NCI-H2227 treated with DMSO at 0.1 percent for 48 hours (cell line): ENCODE measurements at regions not wholly inside any gene's neighbourhood (a gene's known extent, or its start where the extent isn't known, plus 50 kb on each side); places are given as distances from the start of the nearest gene placed in this dataset.
"Not testable (repeated sequence)": the region's sequence is repeated elsewhere in the genome, so short reads cannot be mapped to it uniquely, and the experiment has no call there.

Source experiments
- DNase-seq: peaks from one replicate; lab custom pipeline; 2025; lab: John Stamatoyannopoulos, UW

DNA sequence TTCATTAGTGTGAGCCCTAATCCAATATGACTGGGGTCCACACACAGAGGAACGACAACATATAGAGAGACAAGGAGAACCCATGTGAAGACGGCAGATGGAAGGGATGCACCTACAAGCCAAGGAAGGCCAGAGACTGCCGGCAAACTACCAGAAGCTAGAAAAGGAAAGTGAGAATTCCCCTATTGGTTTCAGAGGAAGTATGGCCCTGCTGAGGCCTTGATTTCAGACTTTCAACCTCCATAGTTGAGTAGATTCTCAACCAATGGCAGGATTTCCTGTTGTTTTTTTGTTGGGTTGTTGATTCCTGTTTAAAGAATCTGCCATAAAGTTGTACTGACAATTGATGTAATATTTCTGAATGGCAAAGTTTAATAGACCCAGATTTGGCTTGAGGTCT is 241.5 kb downstream of the SATB2 start:
- DNase-seq: no peak

DNA sequence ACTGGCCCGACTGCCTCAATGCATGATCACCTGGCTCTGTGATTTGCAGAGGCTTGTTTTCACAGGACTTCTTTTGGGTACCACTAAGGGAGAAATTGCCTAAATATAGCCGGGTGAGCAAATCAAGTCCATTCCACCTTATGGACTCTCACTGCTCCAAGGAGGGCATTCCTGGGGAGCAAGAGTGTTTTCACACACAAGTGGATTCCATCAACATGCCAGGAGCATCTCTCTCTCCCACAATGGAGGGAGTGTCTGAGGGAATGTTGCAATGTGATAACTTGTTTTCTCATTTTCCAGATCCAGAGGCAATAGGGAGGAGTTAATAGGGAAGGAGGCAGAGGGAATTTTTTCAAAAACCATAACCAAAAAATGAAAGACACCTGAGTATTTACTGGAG is 250.7 kb downstream of the SATB2 start:
- no peak for DNase-seq

DNA sequence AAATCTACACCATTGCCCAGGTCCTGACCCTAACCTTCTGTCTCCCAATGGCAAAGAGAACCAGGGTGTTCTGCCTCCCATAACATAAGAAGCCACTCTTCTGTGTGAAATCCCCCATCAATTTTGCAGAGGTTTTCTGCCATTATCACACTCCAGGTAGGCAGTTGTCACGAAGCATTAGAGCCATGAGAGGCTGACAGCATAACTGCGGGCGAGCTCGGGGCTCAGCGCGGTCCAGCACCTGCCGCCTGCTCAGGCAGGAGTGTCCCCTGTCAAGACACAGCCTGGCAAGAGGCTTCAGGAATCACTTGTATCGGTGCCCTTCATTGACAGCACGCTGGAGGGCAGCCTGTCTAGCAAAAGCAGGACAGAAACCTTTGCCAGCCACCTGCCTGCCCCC is 251.2 kb downstream of the SATB2 start:
- DNase-seq: peak; percentile 24

DNA sequence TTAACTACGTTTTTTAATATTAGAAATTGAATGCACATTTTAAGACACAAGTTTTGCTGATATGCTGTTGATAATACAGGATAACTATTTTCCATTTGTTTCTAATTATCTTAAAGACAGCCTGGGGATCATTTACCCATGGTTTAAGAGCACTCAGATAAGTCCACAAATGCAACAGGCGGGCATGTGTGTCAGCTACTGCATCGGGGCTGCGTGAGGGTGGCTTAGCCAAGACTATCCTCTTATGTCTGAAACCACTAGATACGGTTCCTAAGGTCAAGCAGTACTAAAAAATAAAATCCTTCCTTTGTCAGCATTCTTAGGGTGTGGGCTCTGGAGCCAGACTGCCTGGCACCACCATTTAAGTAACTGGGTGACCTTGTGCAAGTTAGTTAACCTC is 254.8 kb downstream of the SATB2 start:
- no peak for DNase-seq

DNA sequence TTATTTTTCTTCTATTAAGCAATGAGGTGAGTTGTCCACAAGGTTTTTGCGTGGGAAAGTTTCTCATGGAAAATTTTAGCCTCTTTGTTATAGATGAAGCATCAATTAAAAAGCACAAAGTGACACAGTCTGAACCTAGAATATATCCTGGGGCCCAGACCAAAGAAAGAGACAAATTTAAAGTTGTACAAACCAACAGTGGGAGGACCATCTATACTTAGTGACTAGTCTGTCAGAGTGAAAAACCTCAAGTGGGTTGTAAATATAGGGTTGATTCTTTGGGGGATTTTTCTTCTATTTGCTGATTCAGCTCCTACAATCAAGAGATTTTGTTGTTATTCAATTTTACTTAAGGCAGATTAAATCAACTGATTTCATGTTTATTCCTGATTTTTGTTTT is 256.2 kb downstream of the SATB2 start:
- DNase-seq: peak; percentile 46

DNA sequence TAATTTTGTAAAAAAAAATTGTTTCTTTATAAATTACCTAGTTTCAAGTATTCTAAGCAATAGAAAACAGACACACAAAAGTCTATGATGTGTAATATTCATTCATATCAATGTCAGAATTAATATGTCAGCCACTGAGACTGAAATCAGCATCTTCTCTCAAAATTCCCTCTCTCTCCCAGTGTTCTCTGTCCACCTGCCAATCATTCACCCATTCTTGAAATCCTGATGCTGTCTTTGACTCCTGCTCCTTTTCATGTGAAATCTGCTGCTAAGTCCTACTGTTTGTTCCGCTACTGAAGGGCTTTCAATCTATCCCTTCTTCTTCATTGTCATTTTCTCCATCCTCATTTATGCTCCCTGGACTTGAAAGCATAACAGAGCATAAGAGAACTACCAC is 257.9 kb downstream of the SATB2 start:
- DNase-seq: no peak

DNA sequence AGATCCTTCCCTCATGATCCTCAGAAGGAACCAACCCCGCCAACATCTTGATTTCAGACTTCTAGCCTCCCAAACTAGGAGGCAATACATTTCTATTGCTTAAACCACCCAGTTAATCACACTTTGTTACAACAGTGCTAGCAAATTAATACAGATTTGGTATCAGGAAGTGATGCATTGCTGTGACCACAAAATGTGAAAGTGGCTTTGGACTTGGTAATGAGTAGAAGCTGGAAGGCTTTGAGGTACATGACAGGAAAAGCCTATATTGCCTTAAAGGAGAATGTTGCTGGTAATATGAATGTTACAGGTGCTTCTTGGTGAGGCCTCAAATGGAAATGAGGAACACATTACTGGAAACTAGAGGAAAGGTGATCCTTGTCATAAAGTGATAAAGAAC is 260.3 kb downstream of the SATB2 start:
- no peak for DNase-seq

DNA sequence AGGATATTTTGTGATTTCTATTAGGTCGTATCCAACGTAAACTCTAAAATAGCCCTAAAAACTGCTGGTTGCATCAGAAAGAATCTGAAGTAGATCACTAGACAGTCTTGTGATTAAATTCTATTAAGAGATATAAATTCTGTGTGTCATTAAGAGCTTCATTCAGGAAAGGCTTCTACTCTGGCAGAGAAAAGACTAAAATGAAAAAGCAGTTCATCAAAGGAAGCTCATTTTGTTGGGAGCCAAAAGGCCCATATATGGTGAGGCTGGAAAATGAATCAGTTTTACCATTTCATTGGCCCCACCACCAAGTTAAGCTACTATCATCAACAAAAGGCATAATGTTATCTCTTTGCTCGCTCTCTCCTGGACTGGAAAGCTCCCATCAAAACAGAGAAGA is 261.1 kb downstream of the SATB2 start:
- no peak for DNase-seq

DNA sequence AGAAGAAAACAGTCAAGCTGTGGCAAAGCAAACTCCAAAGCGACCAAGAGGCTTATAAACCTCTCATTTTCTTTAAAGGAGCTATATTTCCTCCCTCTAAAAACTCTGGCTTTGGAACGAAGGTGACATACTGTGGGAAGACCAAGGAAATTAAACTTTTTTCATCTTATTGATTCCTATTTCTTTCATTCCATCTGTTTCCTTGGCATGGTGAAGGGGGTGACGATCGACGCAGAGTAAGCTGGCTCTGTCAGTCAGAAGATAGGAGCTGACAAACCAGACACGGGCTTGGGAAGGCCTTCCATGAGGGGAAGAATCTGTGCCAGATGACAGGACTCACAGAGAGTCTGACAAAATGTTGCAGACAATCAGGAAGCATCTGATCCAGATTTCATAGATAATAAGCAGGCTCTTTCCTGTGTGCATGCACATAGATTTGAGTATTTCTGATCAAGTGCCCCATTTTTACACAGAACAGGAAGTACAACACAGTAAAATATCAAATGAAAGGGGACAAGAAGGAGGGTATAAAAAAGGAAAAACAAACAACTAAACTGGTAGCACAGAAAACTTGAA is 261.7 kb downstream of the SATB2 start:
- DNase-seq: no peak

DNA sequence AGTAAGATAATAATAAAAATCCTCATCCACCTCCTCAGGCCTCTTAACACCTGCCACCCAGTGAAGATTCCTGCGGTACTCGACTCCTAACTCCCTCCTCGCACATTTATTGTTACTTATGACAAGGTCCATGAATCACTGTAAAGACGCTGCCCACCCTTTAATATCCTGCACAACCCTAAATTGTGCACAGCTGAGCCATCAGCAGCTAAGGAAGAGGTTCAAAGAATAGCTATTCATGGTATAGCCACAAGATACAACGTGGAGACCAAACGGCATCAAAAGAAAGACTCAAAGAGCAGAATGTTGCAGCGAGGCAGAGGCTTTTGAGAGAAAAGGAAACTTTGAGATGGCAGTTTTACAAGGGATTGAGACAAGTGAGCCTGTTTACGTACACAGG is 266.3 kb downstream of the SATB2 start:
- peak; percentile 78 for DNase-seq

DNA sequence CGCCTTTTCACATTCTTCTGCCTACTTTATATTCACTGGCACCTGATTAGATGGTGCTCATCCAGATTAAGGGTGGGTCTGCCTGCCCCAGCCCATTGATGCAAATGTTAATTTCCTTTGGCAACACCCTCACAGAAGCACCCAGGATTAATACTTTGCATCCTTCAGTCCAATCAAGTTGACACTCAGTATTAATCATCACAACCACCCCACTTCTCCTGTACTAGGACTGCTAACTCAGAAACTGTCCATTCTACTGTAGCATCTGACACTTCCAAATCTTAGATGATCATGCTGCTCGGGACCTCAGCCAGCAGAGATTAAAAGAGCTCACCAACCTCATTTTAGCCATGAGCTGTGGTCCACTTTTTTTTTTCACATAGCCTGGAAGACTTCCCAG is 268.5 kb downstream of the SATB2 start:
- no peak for DNase-seq

DNA sequence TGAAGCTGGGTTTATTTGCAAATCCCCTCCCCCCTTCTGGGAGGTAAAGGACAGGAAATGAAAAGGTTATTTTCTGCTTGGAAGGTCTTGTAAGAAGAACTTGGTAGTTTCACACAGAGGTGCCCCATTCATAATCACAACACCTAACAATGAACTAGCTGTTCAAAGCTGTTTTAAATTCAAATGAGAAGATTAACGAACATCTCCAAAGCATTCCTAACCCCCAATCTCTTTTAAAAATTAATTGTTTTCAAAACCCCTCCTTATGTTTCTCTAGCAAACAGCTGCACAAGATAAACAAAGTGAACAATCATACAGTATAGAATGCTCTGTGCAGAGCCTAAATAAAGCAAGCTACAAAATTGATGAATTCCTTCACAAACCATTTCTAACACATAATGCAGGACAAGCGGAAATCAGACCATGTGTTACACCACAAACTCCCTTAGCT is 271.4 kb downstream of the SATB2 start:
- no peak for DNase-seq

DNA sequence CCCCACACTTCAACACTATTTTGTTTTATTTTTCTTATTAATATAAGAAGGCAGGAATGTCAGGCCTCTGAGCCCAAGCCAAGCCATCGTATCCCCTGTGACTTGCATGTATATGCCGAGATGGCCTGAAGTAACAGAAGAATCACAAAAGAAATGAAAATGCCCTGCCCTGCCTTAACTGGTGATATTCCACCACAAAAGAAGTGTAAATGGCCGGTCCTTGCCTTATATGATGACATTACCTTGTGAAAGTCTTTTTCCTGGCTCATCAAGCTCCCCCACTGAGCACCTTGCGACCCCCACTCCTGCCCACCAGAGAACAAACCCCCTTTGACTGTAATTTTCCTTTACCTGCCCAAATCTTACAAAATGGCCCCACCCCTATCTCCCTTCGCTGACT is 272.6 kb downstream of the SATB2 start:
- not testable (repeated sequence) for DNase-seq

DNA sequence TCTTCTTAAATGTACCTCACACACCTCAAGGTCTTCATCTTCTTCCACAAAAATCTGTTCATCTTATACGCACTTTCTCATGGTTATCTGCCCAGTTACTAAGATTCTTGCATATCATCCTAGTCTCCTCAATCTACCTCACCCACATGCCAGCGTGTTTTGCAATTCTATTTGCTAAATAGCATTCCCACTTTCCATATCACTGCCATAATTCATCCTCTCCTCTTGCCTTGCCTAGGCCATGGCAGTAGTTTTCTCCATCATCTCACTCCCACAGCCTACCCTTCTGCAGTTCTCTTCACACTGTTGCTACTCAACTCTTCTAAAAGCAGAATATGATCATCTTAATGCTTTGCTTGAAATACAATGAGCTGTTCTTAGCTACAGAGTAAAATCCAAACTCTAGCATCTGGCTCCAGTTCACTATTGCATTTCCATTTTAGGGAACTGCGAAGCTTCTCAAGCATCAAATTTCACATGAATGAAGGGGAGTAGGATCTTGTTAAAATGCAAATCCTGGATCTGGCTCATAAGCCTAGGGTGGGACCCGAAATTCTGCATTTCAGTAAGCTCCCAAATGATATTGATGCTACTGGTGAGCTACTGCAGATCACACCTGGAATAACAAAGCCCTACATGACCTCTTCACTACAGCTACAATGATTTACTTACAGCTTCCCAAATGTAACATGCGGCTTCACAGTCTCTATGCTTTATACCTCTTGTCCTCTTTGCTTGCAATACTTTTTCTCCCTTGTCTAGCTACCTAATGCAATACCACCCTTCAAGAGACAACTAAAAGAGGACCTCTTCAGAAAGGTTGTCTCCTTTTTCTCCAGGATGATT is 293.9 kb downstream of the SATB2 start:
- DNase-seq: no peak

DNA sequence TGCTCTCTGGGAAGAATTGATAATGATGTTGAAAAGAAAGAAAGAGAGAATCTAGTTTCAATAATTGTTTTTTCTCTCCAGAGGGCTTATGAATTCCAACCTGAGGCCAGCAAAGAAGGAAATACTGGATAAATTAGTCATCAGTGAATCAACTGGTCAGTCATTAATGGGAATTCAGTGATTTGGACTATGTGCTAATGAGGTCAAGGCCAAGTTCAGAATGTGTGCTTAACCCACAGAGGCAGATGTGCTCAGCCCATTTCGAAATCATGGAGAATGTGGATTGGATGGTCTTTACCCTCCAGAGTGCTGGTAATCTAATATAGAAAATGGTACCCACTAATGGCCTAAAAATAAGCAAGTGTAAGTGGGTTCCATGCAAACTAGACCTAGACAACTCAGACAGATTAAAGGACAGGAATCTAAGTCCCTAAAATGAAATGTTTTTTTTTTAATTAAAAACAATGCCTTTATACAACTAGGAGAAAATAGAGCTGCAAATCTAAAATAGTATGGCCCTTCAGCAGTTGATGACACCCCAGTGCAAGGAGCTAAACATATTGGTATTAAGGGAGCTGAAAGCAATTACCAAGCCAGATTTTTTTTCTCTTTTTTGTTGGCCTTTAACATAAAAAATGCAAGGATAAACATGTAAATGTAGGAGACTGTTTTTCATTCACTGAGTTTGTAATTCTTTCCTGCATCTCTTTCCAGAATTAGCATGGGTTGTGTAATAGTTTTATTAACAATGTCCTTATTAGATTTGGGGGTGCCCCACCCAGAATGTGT is 296.9 kb downstream of the SATB2 start:
- no peak for DNase-seq

DNA sequence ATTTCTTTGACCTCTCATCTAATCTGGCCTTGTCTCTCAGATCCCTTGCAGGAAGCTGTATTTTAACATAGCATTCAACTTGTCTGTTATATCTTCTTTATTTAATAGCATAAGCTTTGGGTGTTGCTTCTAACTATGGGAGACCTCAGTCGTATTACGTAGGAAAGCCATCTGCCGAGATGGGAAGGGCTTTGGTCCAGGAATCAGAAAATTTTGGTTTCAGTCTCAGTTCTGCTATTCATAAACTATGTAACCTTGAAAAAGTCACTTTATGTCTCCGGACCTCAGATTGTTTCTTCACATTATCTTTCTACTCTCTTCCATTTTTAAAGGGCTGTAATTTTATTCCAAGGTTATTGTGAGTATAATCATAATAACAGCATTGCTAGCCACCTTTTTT is 297.7 kb downstream of the SATB2 start:
- no peak for DNase-seq

DNA sequence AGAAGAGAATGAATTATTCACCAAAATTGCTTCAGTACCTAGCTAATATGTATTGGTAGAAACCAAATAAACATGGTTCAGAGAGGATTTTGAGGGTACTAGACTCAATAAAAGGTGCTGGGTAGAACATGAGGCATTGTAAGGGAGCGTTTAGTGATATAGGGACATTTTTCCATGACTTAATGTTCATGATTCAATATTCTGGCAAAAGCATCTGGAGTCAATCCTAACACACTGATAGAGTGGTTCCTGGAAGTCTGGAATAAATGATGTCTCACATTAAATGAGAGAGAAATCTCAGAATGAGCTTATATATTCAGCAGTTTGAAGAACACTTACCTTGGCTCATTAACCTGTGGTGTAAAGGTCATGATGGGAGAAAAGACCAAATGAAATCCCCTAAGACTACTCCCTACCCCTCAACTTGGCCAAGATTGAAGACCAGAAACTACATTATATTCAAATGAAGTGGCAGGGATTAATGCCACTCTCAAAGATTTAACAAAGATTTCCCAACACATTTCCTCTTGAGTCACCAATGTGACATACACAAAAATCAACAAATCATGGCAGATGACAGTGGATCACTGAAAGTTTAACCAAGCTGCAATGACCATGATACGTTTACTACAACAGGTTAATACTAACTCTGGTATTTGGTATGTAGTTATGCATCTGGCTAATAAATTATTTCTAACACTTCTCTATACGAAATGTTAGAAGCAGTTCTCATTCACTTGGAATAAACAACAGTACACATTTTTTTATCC is 309.5 kb downstream of the SATB2 start:
- DNase-seq: no peak

DNA sequence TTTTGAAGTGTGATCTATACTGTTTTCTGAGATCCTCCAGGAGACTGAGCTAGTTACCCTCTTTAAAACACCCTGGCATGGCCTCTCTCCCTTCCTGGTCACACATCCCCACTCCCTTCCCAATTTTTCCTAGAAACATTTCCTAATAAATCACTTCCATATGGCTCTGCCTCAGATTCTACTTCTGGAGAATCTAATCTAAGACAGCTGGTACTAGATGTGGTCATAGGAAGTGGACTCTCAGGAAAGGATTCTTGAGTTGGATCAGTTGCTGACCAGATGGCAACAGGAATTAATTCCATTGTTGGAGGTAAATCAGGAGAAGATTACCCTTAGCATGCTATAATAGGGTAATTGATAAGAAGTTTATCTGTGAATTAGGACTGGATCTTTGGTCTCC is 310.5 kb downstream of the SATB2 start:
- DNase-seq: no peak

DNA sequence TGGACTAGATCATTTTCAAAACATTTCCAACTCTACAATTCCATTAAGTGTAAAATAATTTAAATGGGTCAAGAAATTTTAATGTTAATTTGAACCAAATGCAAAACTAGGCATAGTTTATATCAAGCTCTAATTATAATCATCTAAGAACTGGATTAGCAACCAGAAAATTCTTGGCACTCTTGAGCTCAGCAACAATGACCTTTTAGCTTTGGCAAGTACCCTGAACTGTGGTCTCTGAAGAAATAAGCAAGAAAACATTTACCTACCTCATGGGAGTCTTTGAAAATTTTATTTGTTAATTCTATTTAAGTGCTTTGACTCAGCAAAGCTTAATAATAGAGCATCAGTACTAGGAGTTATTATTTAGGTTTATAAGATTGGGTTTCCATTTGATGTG is 313.2 kb downstream of the SATB2 start:
- no peak for DNase-seq

DNA sequence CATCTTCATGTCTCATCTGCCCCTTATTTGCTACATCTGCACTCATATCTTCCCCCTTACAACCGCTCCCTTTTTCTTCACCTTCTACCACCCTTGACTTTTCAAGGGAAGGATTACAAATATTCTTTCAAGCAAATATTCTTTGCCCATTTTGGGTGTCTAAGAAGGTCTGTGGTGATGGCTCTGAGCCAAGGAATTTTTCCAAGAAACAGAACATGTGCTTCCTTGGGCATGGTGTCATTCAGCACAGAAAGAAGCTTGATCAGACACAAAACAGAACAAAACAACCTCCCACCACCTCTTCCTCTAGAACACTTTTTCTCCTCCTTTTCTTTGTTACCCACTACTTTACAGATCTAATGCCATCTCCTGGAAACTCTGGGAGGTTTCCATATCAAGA is 313.7 kb downstream of the SATB2 start:
- DNase-seq: no peak

DNA sequence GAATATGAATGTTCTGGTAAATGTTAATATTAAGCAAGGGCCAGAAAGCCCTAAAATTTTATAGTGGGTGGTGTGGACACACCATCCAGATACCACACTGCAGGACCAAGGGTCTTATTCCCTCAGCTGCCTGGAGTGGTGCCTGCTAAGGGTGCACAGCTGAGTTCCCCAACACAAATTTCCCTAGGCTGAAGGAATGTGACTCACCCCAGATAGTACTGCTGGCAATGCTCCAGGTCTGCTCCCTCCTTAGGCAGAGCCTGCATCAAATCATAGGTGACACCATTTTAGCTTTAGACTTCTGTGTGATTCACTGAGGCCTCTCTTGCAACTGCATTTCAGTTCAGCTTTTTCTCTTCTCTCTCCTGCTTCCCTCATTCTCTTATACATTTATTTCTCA is 321.1 kb downstream of the SATB2 start:
- DNase-seq: no peak

DNA sequence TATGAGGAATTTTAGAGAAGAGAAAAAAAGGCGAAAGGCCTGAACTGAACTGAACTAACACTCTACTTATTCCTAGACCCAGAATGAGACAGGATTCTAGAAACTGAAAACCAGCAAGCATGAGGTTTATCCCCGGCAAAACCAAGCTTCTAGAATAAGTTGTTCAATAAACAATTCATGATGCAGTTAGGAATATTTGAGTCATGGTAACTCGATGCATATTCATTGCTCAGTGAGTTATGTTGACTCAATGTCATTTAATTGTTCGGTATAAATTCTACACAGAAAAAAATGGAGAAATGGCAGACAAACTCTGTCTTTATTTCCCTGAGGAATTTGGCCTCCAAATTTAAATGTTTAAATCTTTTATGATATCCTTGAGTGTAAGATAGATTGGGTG is 321.5 kb downstream of the SATB2 start:
- DNase-seq: no peak
